ENCODE measurements at regions not wholly inside any gene's neighbourhood (a gene's known extent, or its start where the extent isn't known, plus 50 kb on each side); places are given as distances from the start of the nearest gene placed in this dataset.

DNA sequence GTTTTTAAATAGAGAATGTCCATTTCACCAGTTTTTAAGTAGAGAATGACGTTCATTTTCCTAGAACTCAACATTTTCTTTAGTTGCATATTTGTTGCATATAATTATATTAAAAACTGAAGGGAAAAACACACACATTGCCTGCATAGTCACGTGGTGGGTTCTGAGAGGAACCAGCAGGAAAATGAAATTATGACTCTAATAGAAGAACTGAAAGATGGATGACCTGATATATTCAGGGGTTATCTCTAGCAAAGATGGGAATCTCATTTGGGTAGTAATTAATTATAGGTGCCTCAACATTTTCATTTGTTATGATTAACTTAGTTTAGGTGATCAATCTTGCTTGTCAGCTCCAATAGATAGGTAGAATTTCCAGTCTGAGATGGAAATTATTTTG is 288.3 kb downstream of the TRIB2 start:
- Histone ChIP-seq H3K4me2 (ENCODE audit: extremely low read depth, insufficient read depth, low read length) (no peak overlapping the region), H3K9ac (ENCODE audit: insufficient read depth, low read length) (no peak overlapping the region), H3K27me3 (ENCODE audit: control insufficient read depth, insufficient read depth, low read length) (no peaks in the 10 kb centered on the region), H3K36me3 (ENCODE audit: control insufficient read depth, insufficient read depth, low read length) (no peaks in the 10 kb centered on the region), H3K79me2 (ENCODE audit: control insufficient read depth, insufficient read depth, low read length) (no peaks in the 10 kb centered on the region), H3K9me3 (ENCODE audit: control insufficient read depth, insufficient read depth, low read depth, low read length) (no peaks in the 10 kb centered on the region), H2AFZ (ENCODE audit: low read length) (no peak overlapping the region), H3K4me1 (ENCODE audit: control insufficient read depth, extremely low read depth, insufficient read depth, low read length) (no peaks in the 10 kb centered on the region), H3K4me3 (replicated peaks in 1 of 4; ENCODE audit: control extremely low read depth in 1 of 4, insufficient read depth in 1 of 4, low read depth in 3 of 4, low read length in 4 of 4) (no peak overlapping the region), H4K20me1 (ENCODE audit: control insufficient read depth, extremely low read depth, insufficient read depth, low read length) (no peaks in the 10 kb centered on the region), H3K27ac (ENCODE audit: insufficient read depth, low read length) (no peak overlapping the region)
- DNase-seq (ENCODE audit: low read depth in 2 of 2) = no peak
- TF ChIP-seq, protein P1, sequence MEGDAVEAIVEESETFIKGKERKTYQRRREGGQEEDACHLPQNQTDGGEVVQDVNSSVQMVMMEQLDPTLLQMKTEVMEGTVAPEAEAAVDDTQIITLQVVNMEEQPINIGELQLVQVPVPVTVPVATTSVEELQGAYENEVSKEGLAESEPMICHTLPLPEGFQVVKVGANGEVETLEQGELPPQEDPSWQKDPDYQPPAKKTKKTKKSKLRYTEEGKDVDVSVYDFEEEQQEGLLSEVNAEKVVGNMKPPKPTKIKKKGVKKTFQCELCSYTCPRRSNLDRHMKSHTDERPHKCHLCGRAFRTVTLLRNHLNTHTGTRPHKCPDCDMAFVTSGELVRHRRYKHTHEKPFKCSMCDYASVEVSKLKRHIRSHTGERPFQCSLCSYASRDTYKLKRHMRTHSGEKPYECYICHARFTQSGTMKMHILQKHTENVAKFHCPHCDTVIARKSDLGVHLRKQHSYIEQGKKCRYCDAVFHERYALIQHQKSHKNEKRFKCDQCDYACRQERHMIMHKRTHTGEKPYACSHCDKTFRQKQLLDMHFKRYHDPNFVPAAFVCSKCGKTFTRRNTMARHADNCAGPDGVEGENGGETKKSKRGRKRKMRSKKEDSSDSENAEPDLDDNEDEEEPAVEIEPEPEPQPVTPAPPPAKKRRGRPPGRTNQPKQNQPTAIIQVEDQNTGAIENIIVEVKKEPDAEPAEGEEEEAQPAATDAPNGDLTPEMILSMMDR (conservative IDR thresholded peaks at IDR 0.05 in 1 of 2, IDR thresholded peaks at IDR 0.05 in 1 of 2; ENCODE audit: low read depth in 1 of 2, low read length in 2 of 2) = no peak
- TF ChIP-seq EZH2 (IDR thresholded peaks at IDR 0.05; ENCODE audit: low read length, missing control alignments) = no peak

DNA sequence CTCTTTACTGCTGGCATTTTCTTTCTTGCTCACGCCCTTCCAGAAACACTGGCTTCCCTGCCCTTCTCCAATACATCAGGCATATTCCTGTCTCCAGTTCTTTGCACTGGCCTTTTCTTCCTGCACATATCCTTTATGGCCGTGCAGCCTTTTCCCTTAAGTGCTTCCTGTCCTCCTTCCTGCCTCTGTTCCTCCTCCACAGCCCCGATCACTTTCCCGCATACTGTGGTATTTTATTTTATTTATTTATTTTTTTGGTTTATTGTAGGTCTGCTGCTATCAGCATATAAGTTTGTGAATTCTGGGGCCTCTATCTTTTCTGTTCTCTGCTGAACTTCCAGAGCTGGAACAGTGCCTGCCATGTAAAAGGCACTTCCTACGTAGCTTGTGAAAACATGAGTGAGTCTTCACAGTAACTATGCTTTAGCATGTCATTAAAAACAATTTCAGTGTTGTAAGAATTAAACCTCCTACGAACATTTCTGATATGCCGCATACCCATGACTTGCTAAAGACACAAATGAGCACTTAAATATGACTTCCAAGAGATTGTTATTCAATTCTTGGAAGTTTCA is 289.1 kb downstream of the TRIB2 start:
- Histone ChIP-seq H3K27ac (ENCODE audit: insufficient read depth, low read length) (no peak overlapping the region), H3K9me3 (ENCODE audit: control insufficient read depth, insufficient read depth, low read depth, low read length) (no peaks in the 10 kb centered on the region), H3K36me3 (ENCODE audit: control insufficient read depth, insufficient read depth, low read length) (no peaks in the 10 kb centered on the region), H4K20me1 (ENCODE audit: control insufficient read depth, extremely low read depth, insufficient read depth, low read length) (no peaks in the 10 kb centered on the region), H3K4me1 (ENCODE audit: control insufficient read depth, extremely low read depth, insufficient read depth, low read length) (no peaks in the 10 kb centered on the region), H3K9ac (ENCODE audit: insufficient read depth, low read length) (no peak overlapping the region), H3K79me2 (ENCODE audit: control insufficient read depth, insufficient read depth, low read length) (no peaks in the 10 kb centered on the region), H3K27me3 (ENCODE audit: control insufficient read depth, insufficient read depth, low read length) (no peaks in the 10 kb centered on the region), H2AFZ (ENCODE audit: low read length) (peak overlapping the region; percentile 60), H3K4me2 (ENCODE audit: extremely low read depth, insufficient read depth, low read length) (peak overlapping the region; percentile 51), H3K4me3 (replicated peaks in 1 of 4; ENCODE audit: control extremely low read depth in 1 of 4, insufficient read depth in 1 of 4, low read depth in 3 of 4, low read length in 4 of 4) (no peak overlapping the region)
- DNase-seq (ENCODE audit: low read depth in 2 of 2) = peak; percentile 27 to 61
- TF ChIP-seq, protein P1 (conservative IDR thresholded peaks at IDR 0.05 in 1 of 2, IDR thresholded peaks at IDR 0.05 in 1 of 2; ENCODE audit: low read depth in 1 of 2, low read length in 2 of 2) = no peak
- TF ChIP-seq EZH2 (IDR thresholded peaks at IDR 0.05; ENCODE audit: low read length, missing control alignments) = no peak

DNA sequence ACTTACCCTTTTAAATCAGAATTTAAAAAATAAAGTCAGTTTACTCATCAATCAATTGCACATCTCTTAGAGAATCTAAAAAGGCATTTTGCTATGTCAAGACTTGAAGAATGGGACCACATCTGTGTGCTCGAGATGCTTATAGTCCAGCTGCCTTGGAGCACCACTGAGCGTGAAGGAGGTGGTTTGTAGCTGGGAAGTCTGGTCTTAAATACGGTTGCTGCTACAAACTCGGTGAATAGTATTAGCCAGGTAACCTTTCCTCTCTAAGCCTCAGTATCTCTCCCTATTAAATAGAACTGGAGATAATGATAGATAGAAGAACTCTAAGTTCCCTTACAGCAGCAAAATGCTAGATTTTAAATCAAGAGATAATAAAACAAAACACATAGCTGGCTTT is 289.7 kb downstream of the TRIB2 start:
- no peaks in the 10 kb centered on the region for H4K20me1 ChIP-seq (ENCODE audit: control insufficient read depth, extremely low read depth, insufficient read depth, low read length)
- no peak for TF ChIP-seq EZH2 (IDR thresholded peaks at IDR 0.05; ENCODE audit: low read length, missing control alignments)
- TF ChIP-seq, protein P1 (conservative IDR thresholded peaks at IDR 0.05 in 1 of 2, IDR thresholded peaks at IDR 0.05 in 1 of 2; ENCODE audit: low read depth in 1 of 2, low read length in 2 of 2) = no peak
- H3K4me3 ChIP-seq (replicated peaks in 1 of 4; ENCODE audit: control extremely low read depth in 1 of 4, insufficient read depth in 1 of 4, low read depth in 3 of 4, low read length in 4 of 4) = peak overlapping the region in 2 of 4 experiments; percentile 2 to 29
- H2AFZ ChIP-seq (ENCODE audit: low read length) = no peak overlapping the region
- H3K36me3 ChIP-seq (ENCODE audit: control insufficient read depth, insufficient read depth, low read length) = no peaks in the 10 kb centered on the region
- DNase-seq (ENCODE audit: low read depth in 2 of 2) = no peak
- no peak overlapping the region for H3K27ac ChIP-seq (ENCODE audit: insufficient read depth, low read length)
- H3K4me1 ChIP-seq (ENCODE audit: control insufficient read depth, extremely low read depth, insufficient read depth, low read length) = no peaks in the 10 kb centered on the region
- no peak overlapping the region for H3K9ac ChIP-seq (ENCODE audit: insufficient read depth, low read length)
- no peaks in the 10 kb centered on the region for H3K79me2 ChIP-seq (ENCODE audit: control insufficient read depth, insufficient read depth, low read length)
- no peaks in the 10 kb centered on the region for H3K9me3 ChIP-seq (ENCODE audit: control insufficient read depth, insufficient read depth, low read depth, low read length)
- H3K4me2 ChIP-seq (ENCODE audit: extremely low read depth, insufficient read depth, low read length) = peak overlapping the region; percentile 16
- no peaks in the 10 kb centered on the region for H3K27me3 ChIP-seq (ENCODE audit: control insufficient read depth, insufficient read depth, low read length)
